ENCODE measurements at regions not wholly inside any gene's neighbourhood (a gene's known extent, or its start where the extent isn't known, plus 50 kb on each side); places are given as distances from the start of the nearest gene placed in this dataset.

DNA sequence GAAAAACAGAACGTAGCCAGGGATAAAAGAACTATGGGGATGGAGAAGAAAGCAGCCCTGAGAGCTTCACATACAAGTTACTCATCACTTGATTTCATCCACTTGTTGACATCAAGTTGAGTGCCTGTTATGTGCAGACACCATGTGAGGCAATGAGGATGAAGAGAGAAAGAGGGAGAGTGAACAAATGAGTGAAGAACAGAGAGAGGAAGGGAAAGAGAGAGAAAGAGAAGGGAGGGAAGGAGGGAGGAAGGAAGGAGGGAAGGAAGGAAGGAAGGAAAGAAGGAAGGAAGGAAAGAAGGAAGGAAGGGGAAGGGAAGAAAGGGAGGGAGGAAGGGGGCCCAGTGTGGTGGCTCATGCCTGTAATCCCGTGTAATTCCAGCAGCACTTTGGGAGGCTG lies 72.3 kb upstream of the SMAD3 start:
- H2AFZ ChIP-seq (ENCODE audit: low read length): no peak overlapping the region
- no peak overlapping the region for H4K91ac ChIP-seq (ENCODE audit: low read depth, low read length, poor library complexity)
- no peak overlapping the region for H3K9ac ChIP-seq (ENCODE audit: low read depth, low read length, poor library complexity)
- no peak overlapping the region for H2BK120ac ChIP-seq (ENCODE audit: low read depth, low read length)
- DNase-seq (ENCODE audit: low spot score): no peak
- no peaks in the 10 kb centered on the region for H3K4me1 ChIP-seq (ENCODE audit: control insufficient read depth in 2 of 2, insufficient read depth in 1 of 2, low read depth in 1 of 2, low read length in 2 of 2)
- H3K36me3 ChIP-seq (replicated peaks in 1 of 2; ENCODE audit: control insufficient read depth in 2 of 2, insufficient read depth in 2 of 2, low read length in 2 of 2): no peaks in the 10 kb centered on the region
- peaks cover 0 to 4% of the 10 kb centered on the region in 2 donors for H3K9me3 ChIP-seq (replicated peaks in 1 of 2; ENCODE audit: control insufficient read depth in 2 of 2, insufficient read depth in 1 of 2, low read depth in 1 of 2, low read length in 2 of 2)
- no peak overlapping the region for H3K18ac ChIP-seq (ENCODE audit: low read length)
- H3K27me3 ChIP-seq (ENCODE audit: control insufficient read depth in 3 of 3, insufficient read depth in 3 of 3, low read depth in 1 of 3, low read length in 3 of 3): peaks cover 0 to 28% (median 0%) of the 10 kb centered on the region in 3 experiments
- H2BK5ac ChIP-seq (ENCODE audit: low read length): no peak overlapping the region
- no peak overlapping the region for H3K23ac ChIP-seq (ENCODE audit: low read depth, low read length, poor library complexity)
- H2BK12ac ChIP-seq (ENCODE audit: low read length): no peak overlapping the region
- no CpG with 5 or more reads among the region's 2 CpGs for WGBS, 2 donors (ENCODE audit: extremely low coverage in 2 of 2, insufficient read length in 2 of 2, insufficient replicate concordance in 1 of 2)
- H3K14ac ChIP-seq (ENCODE audit: low read length): no peak overlapping the region
- H3K27ac ChIP-seq (replicated peaks; ENCODE audit: low read length): no peak overlapping the region
- no peak overlapping the region for H2BK15ac ChIP-seq (ENCODE audit: low read length)
- no peak overlapping the region for H2AK5ac ChIP-seq (ENCODE audit: low read depth, low read length)
- H3K4me3 ChIP-seq (ENCODE audit: low read length in 2 of 2): no peak overlapping the region
- H3K4me2 ChIP-seq (ENCODE audit: insufficient read depth, low read length, poor library complexity, severe bottlenecking): no peak overlapping the region
- H3K4ac ChIP-seq (ENCODE audit: low read length): no peak overlapping the region
- H4K8ac ChIP-seq (ENCODE audit: low read depth, low read length): no peak overlapping the region
- H3K79me1 ChIP-seq (ENCODE audit: low read depth, low read length): no peaks in the 10 kb centered on the region

GRCh38 chr15:66993874-66994696 lies 71.3 kb upstream of the SMAD3 start:
- H2AK5ac ChIP-seq (ENCODE audit: low read depth, low read length): no peak overlapping the region
- H2AFZ ChIP-seq (ENCODE audit: low read length): no peak overlapping the region
- H3K36me3 ChIP-seq (replicated peaks in 1 of 2; ENCODE audit: control insufficient read depth in 2 of 2, insufficient read depth in 2 of 2, low read length in 2 of 2): no peaks in the 10 kb centered on the region
- no CpG with 5 or more reads among the region's 12 CpGs for WGBS, 2 donors (ENCODE audit: extremely low coverage in 2 of 2, insufficient read length in 2 of 2, insufficient replicate concordance in 1 of 2)
- no peak for DNase-seq (ENCODE audit: low spot score)
- H3K79me1 ChIP-seq (ENCODE audit: low read depth, low read length): no peaks in the 10 kb centered on the region
- H3K14ac ChIP-seq (ENCODE audit: low read length): no peak overlapping the region
- no peak overlapping the region for H4K8ac ChIP-seq (ENCODE audit: low read depth, low read length)
- no peaks in the 10 kb centered on the region for H3K4me1 ChIP-seq (ENCODE audit: control insufficient read depth in 2 of 2, insufficient read depth in 1 of 2, low read depth in 1 of 2, low read length in 2 of 2)
- no peak overlapping the region for H2BK5ac ChIP-seq (ENCODE audit: low read length)
- no peak overlapping the region for H2BK12ac ChIP-seq (ENCODE audit: low read length)
- peaks cover 0 to 28% (median 0%) of the 10 kb centered on the region in 3 experiments for H3K27me3 ChIP-seq (ENCODE audit: control insufficient read depth in 3 of 3, insufficient read depth in 3 of 3, low read depth in 1 of 3, low read length in 3 of 3)
- H3K4me3 ChIP-seq (ENCODE audit: low read length in 2 of 2): no peak overlapping the region
- no peak overlapping the region for H3K18ac ChIP-seq (ENCODE audit: low read length)
- H3K9me3 ChIP-seq (replicated peaks in 1 of 2; ENCODE audit: control insufficient read depth in 2 of 2, insufficient read depth in 1 of 2, low read depth in 1 of 2, low read length in 2 of 2): peaks cover 0 to 4% of the 10 kb centered on the region in 2 donors
- H3K23ac ChIP-seq (ENCODE audit: low read depth, low read length, poor library complexity): no peak overlapping the region
- H4K91ac ChIP-seq (ENCODE audit: low read depth, low read length, poor library complexity): no peak overlapping the region
- H3K27ac ChIP-seq (replicated peaks; ENCODE audit: low read length): no peak overlapping the region
- H2BK120ac ChIP-seq (ENCODE audit: low read depth, low read length): no peak overlapping the region
- H3K4ac ChIP-seq (ENCODE audit: low read length): no peak overlapping the region
- no peak overlapping the region for H2BK15ac ChIP-seq (ENCODE audit: low read length)
- no peak overlapping the region for H3K4me2 ChIP-seq (ENCODE audit: insufficient read depth, low read length, poor library complexity, severe bottlenecking)
- H3K9ac ChIP-seq (ENCODE audit: low read depth, low read length, poor library complexity): no peak overlapping the region

DNA sequence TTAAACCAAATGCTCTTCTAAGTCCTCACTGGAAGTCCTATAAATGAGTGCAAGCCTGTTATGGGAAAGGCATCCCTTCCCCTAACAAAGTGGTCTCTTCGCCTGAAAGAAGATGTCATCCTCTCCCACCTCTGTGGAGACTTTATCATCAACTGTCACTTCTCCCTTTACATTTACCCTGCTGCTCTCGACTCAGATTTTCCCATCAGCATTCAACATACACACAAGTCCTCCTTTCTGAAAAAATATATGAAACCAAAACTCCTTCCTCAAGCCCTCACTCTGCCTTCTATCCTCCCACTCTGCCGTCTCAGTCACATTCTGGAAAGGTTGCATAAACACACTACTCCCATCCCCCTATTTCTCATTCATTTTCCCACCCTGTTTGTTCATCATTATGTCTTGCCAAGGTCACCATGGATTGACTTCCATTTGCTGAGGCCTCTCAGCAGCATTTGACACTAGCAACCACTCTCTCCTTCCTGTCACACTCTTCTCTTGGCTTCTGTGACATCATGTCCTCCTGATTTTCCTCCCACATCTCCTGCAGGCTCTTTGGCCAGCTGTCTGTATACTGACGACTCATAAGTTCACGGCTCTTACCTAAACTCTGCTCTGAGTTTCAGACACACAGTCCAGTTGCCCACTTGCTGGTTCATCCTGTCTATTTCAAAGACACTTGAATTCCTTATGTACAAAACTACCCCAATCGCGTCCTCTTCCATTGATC lies 70.3 kb upstream of the SMAD3 start:
- H2AK5ac ChIP-seq (ENCODE audit: low read depth, low read length): no peak overlapping the region
- no peak overlapping the region for H3K4me3 ChIP-seq (ENCODE audit: low read length in 2 of 2)
- no peak overlapping the region for H2BK15ac ChIP-seq (ENCODE audit: low read length)
- H2BK12ac ChIP-seq (ENCODE audit: low read length): no peak overlapping the region
- no peak overlapping the region for H3K14ac ChIP-seq (ENCODE audit: low read length)
- H3K4ac ChIP-seq (ENCODE audit: low read length): no peak overlapping the region
- DNase-seq (ENCODE audit: low spot score): no peak
- no peak overlapping the region for H3K23ac ChIP-seq (ENCODE audit: low read depth, low read length, poor library complexity)
- no peak overlapping the region for H4K8ac ChIP-seq (ENCODE audit: low read depth, low read length)
- H3K36me3 ChIP-seq (replicated peaks in 1 of 2; ENCODE audit: control insufficient read depth in 2 of 2, insufficient read depth in 2 of 2, low read length in 2 of 2): no peaks in the 10 kb centered on the region
- H2BK120ac ChIP-seq (ENCODE audit: low read depth, low read length): no peak overlapping the region
- H3K9ac ChIP-seq (ENCODE audit: low read depth, low read length, poor library complexity): no peak overlapping the region
- H3K27ac ChIP-seq (replicated peaks; ENCODE audit: low read length): no peak overlapping the region
- H3K4me2 ChIP-seq (ENCODE audit: insufficient read depth, low read length, poor library complexity, severe bottlenecking): no peak overlapping the region
- no peaks in the 10 kb centered on the region for H3K9me3 ChIP-seq (replicated peaks in 1 of 2; ENCODE audit: control insufficient read depth in 2 of 2, insufficient read depth in 1 of 2, low read depth in 1 of 2, low read length in 2 of 2)
- H2AFZ ChIP-seq (ENCODE audit: low read length): no peak overlapping the region
- H3K4me1 ChIP-seq (ENCODE audit: control insufficient read depth in 2 of 2, insufficient read depth in 1 of 2, low read depth in 1 of 2, low read length in 2 of 2): no peaks in the 10 kb centered on the region
- no peak overlapping the region for H3K18ac ChIP-seq (ENCODE audit: low read length)
- no peaks in the 10 kb centered on the region for H3K79me1 ChIP-seq (ENCODE audit: low read depth, low read length)
- H3K27me3 ChIP-seq (ENCODE audit: control insufficient read depth in 3 of 3, insufficient read depth in 3 of 3, low read depth in 1 of 3, low read length in 3 of 3): peaks cover 0 to 25% (median 0%) of the 10 kb centered on the region in 3 experiments
- no peak overlapping the region for H4K91ac ChIP-seq (ENCODE audit: low read depth, low read length, poor library complexity)
- WGBS, 2 donors (ENCODE audit: extremely low coverage in 2 of 2, insufficient read length in 2 of 2, insufficient replicate concordance in 1 of 2): no CpG with 5 or more reads among the region's 7 CpGs
- H2BK5ac ChIP-seq (ENCODE audit: low read length): no peak overlapping the region

DNA sequence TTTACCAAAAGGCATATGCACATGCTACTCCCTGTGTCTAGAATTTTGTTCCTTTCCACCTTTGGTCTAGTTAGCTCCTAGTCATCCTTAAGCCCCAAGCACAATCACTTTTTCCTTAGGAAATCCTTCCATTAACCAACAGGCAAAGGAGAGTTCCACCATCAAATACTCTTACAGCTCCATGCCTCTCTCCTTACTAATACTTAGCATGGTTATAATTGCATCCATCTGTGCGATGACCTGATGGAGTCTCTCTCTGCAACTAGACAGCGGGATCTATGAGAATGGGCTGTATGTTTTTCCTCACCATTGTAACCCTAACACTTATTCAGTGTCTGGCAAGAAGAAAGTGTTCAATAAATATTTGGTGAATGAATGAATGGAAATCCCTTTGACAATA lies 69.3 kb upstream of the SMAD3 start:
- Histone ChIP-seq H3K4me1 (ENCODE audit: control insufficient read depth in 2 of 2, insufficient read depth in 1 of 2, low read depth in 1 of 2, low read length in 2 of 2) (no peaks in the 10 kb centered on the region), H2BK120ac (ENCODE audit: low read depth, low read length) (no peak overlapping the region), H4K91ac (ENCODE audit: low read depth, low read length, poor library complexity) (no peak overlapping the region), H3K36me3 (replicated peaks in 1 of 2; ENCODE audit: control insufficient read depth in 2 of 2, insufficient read depth in 2 of 2, low read length in 2 of 2) (no peaks in the 10 kb centered on the region), H3K27me3 (ENCODE audit: control insufficient read depth in 3 of 3, insufficient read depth in 3 of 3, low read depth in 1 of 3, low read length in 3 of 3) (peaks cover 0 to 22% (median 0%) of the 10 kb centered on the region in 3 experiments), H3K4me3 (ENCODE audit: low read length in 2 of 2) (no peak overlapping the region), H2BK15ac (ENCODE audit: low read length) (no peak overlapping the region), H3K23ac (ENCODE audit: low read depth, low read length, poor library complexity) (no peak overlapping the region), H2AK5ac (ENCODE audit: low read depth, low read length) (no peak overlapping the region), H3K4ac (ENCODE audit: low read length) (no peak overlapping the region), H3K79me1 (ENCODE audit: low read depth, low read length) (no peaks in the 10 kb centered on the region), H3K9ac (ENCODE audit: low read depth, low read length, poor library complexity) (no peak overlapping the region), H3K4me2 (ENCODE audit: insufficient read depth, low read length, poor library complexity, severe bottlenecking) (no peak overlapping the region), H2BK12ac (ENCODE audit: low read length) (no peak overlapping the region), H2AFZ (ENCODE audit: low read length) (no peak overlapping the region), H3K14ac (ENCODE audit: low read length) (no peak overlapping the region), H3K9me3 (replicated peaks in 1 of 2; ENCODE audit: control insufficient read depth in 2 of 2, insufficient read depth in 1 of 2, low read depth in 1 of 2, low read length in 2 of 2) (no peaks in the 10 kb centered on the region), H3K18ac (ENCODE audit: low read length) (no peak overlapping the region), H4K8ac (ENCODE audit: low read depth, low read length) (no peak overlapping the region), H2BK5ac (ENCODE audit: low read length) (no peak overlapping the region), H3K27ac (replicated peaks; ENCODE audit: low read length) (no peak overlapping the region)
- no peak for DNase-seq (ENCODE audit: low spot score)
- no CpG with 5 or more reads among the region's 2 CpGs for WGBS, 2 donors (ENCODE audit: extremely low coverage in 2 of 2, insufficient read length in 2 of 2, insufficient replicate concordance in 1 of 2)
